H1 (cell line): ENCODE measurements at regions not wholly inside any gene's neighbourhood (a gene's known extent, or its start where the extent isn't known, plus 50 kb on each side); places are given as distances from the start of the nearest gene placed in this dataset.

Experiments used
- CHD2 ChIP-seq: IDR thresholded peaks from 2 replicates; pipeline ENCODE4 v1.6.1; 2012; ENCODE audit warnings: low read length, improper control_type of control experiment
- CTCF ChIP-seq, 3 experiments: IDR thresholded peaks; 1 replicate in 2 of 3; 2 replicates in 1 of 3; pipeline versions ENCODE4 v1.5.1 to v1.6.1; 2011; ENCODE audit warnings: low read length in 3 of 3, mild to moderate bottlenecking in 3 of 3, inconsistent platforms in 2 of 3, low read depth in 1 of 3, moderate library complexity in 1 of 3; ENCODE audit not compliant: insufficient read depth in 1 of 3; ENCODE audit errors: control extremely low read depth in 1 of 3
- GABPA ChIP-seq: IDR thresholded peaks from 2 replicates; pipeline ENCODE4 v1.6.1; 2011; ENCODE audit warnings: mild to moderate bottlenecking, low read length, moderate library complexity, borderline replicate concordance; ENCODE audit not compliant: insufficient read depth
- MAX ChIP-seq: IDR thresholded peaks from 2 replicates; pipeline ENCODE4 v1.6.1; 2012; ENCODE audit warnings: inconsistent platforms
- NANOG ChIP-seq: IDR thresholded peaks from 2 replicates; pipeline ENCODE4 v1.6.1; 2011; ENCODE audit warnings: low read length, low read depth, mild to moderate bottlenecking, inconsistent platforms; ENCODE audit not compliant: insufficient read depth, poor library complexity, severe bottlenecking
- POLR2AphosphoS5 ChIP-seq: IDR thresholded peaks from 2 replicates; pipeline ENCODE4 v1.6.1; 2011; ENCODE audit warnings: low read depth, low read length
- RNF2 ChIP-seq: fragments of 200-900, 300-1000 bp; sonication (generic); IDR thresholded peaks from 2 replicates; pipeline ENCODE4 v1.7.1; 2016; ENCODE audit warnings: borderline replicate concordance, low read depth, mild to moderate bottlenecking, antibody characterized with exemption, low read length; ENCODE audit not compliant: poor library complexity, severe bottlenecking; ENCODE audit errors: missing control alignments
- SRF ChIP-seq: IDR thresholded peaks from 2 replicates; pipeline ENCODE4 v1.6.1; 2011; ENCODE audit warnings: mild to moderate bottlenecking, low read depth, low read length, moderate library complexity
- TCF12 ChIP-seq: IDR thresholded peaks from 2 replicates; pipeline ENCODE4 v1.6.1; 2011; ENCODE audit warnings: low read depth, mild to moderate bottlenecking, low read length
- TEAD4 ChIP-seq: IDR thresholded peaks from 2 replicates; pipeline ENCODE4 v1.6.1; 2012; ENCODE audit warnings: low read depth, low read length, inconsistent platforms, mixed read lengths

- TF ChIP-seq TCF12: no peak
- no peak for TF ChIP-seq CTCF (IDR thresholded peaks at IDR 0.05; ENCODE audit: control extremely low read depth in 1 of 3, insufficient read depth in 1 of 3, low read depth in 1 of 3, low read length in 3 of 3)
- no peak for TF ChIP-seq RNF2
- no peak for TF ChIP-seq CHD2
- no peak for TF ChIP-seq MAX
- TF ChIP-seq GABPA: no peak
- no peak for TF ChIP-seq NANOG
- TF ChIP-seq TEAD4: no peak
- no peak for TF ChIP-seq POLR2AphosphoS5
- no peak for TF ChIP-seq SRF
These were observed 154.9 kb upstream of the ATP2B1 start for GRCh38 chr12:89863493-89863938.
